ENCODE measurements at regions not wholly inside any gene's neighbourhood (a gene's known extent, or its start where the extent isn't known, plus 50 kb on each side); places are given as distances from the start of the nearest gene placed in this dataset.
"Not testable (repeated sequence)": the region's sequence is repeated elsewhere in the genome, so short reads cannot be mapped to it uniquely, and the experiment has no call there.

DNA sequence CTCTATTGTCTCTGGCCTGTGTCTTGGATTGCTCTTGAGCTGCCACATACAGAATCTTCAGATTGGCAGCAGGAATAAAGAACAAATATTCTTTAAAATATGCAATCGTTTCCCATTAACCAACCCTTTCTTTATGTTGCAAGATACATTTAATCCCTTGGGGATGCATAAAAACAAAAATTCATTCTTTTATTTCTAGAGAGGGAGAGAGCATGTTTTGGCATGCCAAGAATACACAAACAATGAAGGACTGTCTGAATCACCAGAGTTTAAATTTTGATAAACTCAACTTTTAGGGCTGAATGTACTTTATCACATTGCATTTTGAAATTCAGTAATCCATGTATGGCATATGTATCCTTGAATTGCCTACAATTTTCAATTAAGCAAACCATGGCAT is 154.3 kb upstream of the SEMA3D start:
- no peak for ATAC-seq (ENCODE audit: low FRiP score in 2 of 2)
- H3K4me1 ChIP-seq = no peaks in the 10 kb centered on the region

GRCh38 chr7:85336086-85336485 is 149.2 kb upstream of the SEMA3D start:
- DNase-seq (no peak), ATAC-seq (ENCODE audit: low FRiP score in 2 of 2) (no peak)
- no peak overlapping the region for H3K27ac ChIP-seq
- no peaks in the 10 kb centered on the region for H3K27me3 ChIP-seq
- no peak overlapping the region for H3K4me3 ChIP-seq
- 66 to 70% methylated on average over 1 of the region's 1 CpG for WGBS, 2 donors
- TF ChIP-seq CTCF (IDR thresholded peaks at IDR 0.05) (no peak), EP300 (IDR thresholded peaks at IDR 0.05) (no peak), POLR2AphosphoS5 (IDR thresholded peaks at IDR 0.05) (no peak), POLR2A (IDR thresholded peaks at IDR 0.05) (no peak)
- H3K36me3 ChIP-seq = no peaks in the 10 kb centered on the region
- H3K4me1 ChIP-seq = no peaks in the 10 kb centered on the region
- no peaks in the 10 kb centered on the region for H3K9me3 ChIP-seq

More for the DNA sequence above, 154.3 kb upstream of the SEMA3D start:
- DNase-seq = no peak
- Histone ChIP-seq H3K36me3 (no peaks in the 10 kb centered on the region), H3K4me3 (no peak overlapping the region), H3K27me3 (no peaks in the 10 kb centered on the region), H3K27ac (no peak overlapping the region), H3K9me3 (no peaks in the 10 kb centered on the region)
- no peak for TF ChIP-seq EP300 (IDR thresholded peaks at IDR 0.05)
- TF ChIP-seq CTCF (IDR thresholded peaks at IDR 0.05) = no peak
- TF ChIP-seq POLR2A (IDR thresholded peaks at IDR 0.05) = no peak
- no peak for TF ChIP-seq POLR2AphosphoS5 (IDR thresholded peaks at IDR 0.05)
- WGBS, 2 donors = 72 to 81% methylated on average over 1 of the region's 1 CpG

GRCh38 chr7:85335113-85335512 is 148.3 kb upstream of the SEMA3D start:
- ATAC-seq (ENCODE audit: low FRiP score in 2 of 2); H3K9me3 ChIP-seq; H3K36me3 ChIP-seq; H3K4me1 ChIP-seq; H3K27me3 ChIP-seq; H3K4me3 ChIP-seq; H3K27ac ChIP-seq: not testable (repeated sequence)
- 77 to 91% methylated on average over 11 to 15 of the region's 15 CpGs for WGBS, 2 donors
- DNase-seq = peak in 1 of 2 donors; percentile 41

- Histone ChIP-seq H3K36me3 (no peaks in the 10 kb centered on the region), H3K27me3 (no peaks in the 10 kb centered on the region), H3K9me3 (no peaks in the 10 kb centered on the region), H3K4me1 (no peaks in the 10 kb centered on the region), H3K4me3 (no peak overlapping the region), H3K27ac (no peak overlapping the region)
- ATAC-seq (ENCODE audit: low FRiP score in 2 of 2) (no peak), DNase-seq (no peak)
- 72 to 78% methylated on average over 3 of the region's 3 CpGs for WGBS, 2 donors
- no peak for TF ChIP-seq POLR2A (IDR thresholded peaks at IDR 0.05)
- TF ChIP-seq POLR2AphosphoS5 (IDR thresholded peaks at IDR 0.05) = no peak
- no peak for TF ChIP-seq CTCF (IDR thresholded peaks at IDR 0.05)
- no peak for TF ChIP-seq EP300 (IDR thresholded peaks at IDR 0.05)
Observed at GRCh38 chr7:85328456-85328998, 141.7 kb upstream of the SEMA3D start.

- Histone ChIP-seq H3K27ac (no peak overlapping the region), H3K4me3 (no peak overlapping the region), H3K36me3 (no peaks in the 10 kb centered on the region), H3K9me3 (no peaks in the 10 kb centered on the region), H3K27me3 (no peaks in the 10 kb centered on the region), H3K4me1 (no peaks in the 10 kb centered on the region)
- DNase-seq (no peak), ATAC-seq (ENCODE audit: low FRiP score in 2 of 2) (no peak)
- 77 to 81% methylated on average over 4 of the region's 4 CpGs for WGBS, 2 donors
- TF ChIP-seq POLR2AphosphoS5 (IDR thresholded peaks at IDR 0.05) = no peak
- no peak for TF ChIP-seq CTCF (IDR thresholded peaks at IDR 0.05)
- no peak for TF ChIP-seq POLR2A (IDR thresholded peaks at IDR 0.05)
- no peak for TF ChIP-seq EP300 (IDR thresholded peaks at IDR 0.05)
Observed at GRCh38 chr7:85324145-85324799, 137.4 kb upstream of the SEMA3D start.
